ENCODE measurements at regions not wholly inside any gene's neighbourhood (a gene's known extent, or its start where the extent isn't known, plus 50 kb on each side); places are given as distances from the start of the nearest gene placed in this dataset.

- no peak for TF ChIP-seq EZH2 (IDR thresholded peaks at IDR 0.05; ENCODE audit: borderline replicate concordance, insufficient read depth, low read length, poor library complexity, severe bottlenecking)
- TF ChIP-seq POLR2AphosphoS5 (IDR thresholded peaks at IDR 0.05), result peak; percentile 20
- no peak for TF ChIP-seq EP300 (conservative IDR thresholded peaks at IDR 0.05; ENCODE audit: poor library complexity, severe bottlenecking)
- TF ChIP-seq TAF1 (IDR thresholded peaks at IDR 0.05; ENCODE audit: low read depth), result no peak
- TF ChIP-seq CTCF (IDR thresholded peaks at IDR 0.05; ENCODE audit: poor library complexity, severe bottlenecking), result no peak
- TF ChIP-seq, protein P1, sequence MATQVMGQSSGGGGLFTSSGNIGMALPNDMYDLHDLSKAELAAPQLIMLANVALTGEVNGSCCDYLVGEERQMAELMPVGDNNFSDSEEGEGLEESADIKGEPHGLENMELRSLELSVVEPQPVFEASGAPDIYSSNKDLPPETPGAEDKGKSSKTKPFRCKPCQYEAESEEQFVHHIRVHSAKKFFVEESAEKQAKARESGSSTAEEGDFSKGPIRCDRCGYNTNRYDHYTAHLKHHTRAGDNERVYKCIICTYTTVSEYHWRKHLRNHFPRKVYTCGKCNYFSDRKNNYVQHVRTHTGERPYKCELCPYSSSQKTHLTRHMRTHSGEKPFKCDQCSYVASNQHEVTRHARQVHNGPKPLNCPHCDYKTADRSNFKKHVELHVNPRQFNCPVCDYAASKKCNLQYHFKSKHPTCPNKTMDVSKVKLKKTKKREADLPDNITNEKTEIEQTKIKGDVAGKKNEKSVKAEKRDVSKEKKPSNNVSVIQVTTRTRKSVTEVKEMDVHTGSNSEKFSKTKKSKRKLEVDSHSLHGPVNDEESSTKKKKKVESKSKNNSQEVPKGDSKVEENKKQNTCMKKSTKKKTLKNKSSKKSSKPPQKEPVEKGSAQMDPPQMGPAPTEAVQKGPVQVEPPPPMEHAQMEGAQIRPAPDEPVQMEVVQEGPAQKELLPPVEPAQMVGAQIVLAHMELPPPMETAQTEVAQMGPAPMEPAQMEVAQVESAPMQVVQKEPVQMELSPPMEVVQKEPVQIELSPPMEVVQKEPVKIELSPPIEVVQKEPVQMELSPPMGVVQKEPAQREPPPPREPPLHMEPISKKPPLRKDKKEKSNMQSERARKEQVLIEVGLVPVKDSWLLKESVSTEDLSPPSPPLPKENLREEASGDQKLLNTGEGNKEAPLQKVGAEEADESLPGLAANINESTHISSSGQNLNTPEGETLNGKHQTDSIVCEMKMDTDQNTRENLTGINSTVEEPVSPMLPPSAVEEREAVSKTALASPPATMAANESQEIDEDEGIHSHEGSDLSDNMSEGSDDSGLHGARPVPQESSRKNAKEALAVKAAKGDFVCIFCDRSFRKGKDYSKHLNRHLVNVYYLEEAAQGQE (IDR thresholded peaks at IDR 0.05; ENCODE audit: borderline replicate concordance), result no peak
- no peak for TF ChIP-seq MXI1 (conservative IDR thresholded peaks at IDR 0.05; ENCODE audit: poor library complexity, severe bottlenecking)
Observed at GRCh38 chr4:23268072-23268771, 575.5 kb downstream of the GBA3 start.

All from neural cell (in vitro differentiated cells).